Activated CD4-positive, alpha-beta T cell treated with anti-CD3 and anti-CD28 coated beads, Interleukin-2, amount 10 ng/mL, durations not matched to agents 24 days and 14 days (primary cell): ENCODE measurements at regions not wholly inside any gene's neighbourhood (a gene's known extent, or its start where the extent isn't known, plus 50 kb on each side); places are given as distances from the start of the nearest gene placed in this dataset.
"Not testable (repeated sequence)": the region's sequence is repeated elsewhere in the genome, so short reads cannot be mapped to it uniquely, and the experiment has no call there.

Source experiments
- DNase-seq: peaks from one replicate; pipeline ENCODE4 v3.0.0; 2022
- H3K27ac Mint-ChIP-seq: one replicate; pipeline ENCODE4 v1.8.0; 2022; ENCODE audit warnings: mild to moderate bottlenecking, mixed read lengths
- H3K27me3 Mint-ChIP-seq: one replicate; pipeline ENCODE4 v1.8.0; 2022; ENCODE audit warnings: mixed read lengths
- H3K36me3 Mint-ChIP-seq: one replicate; pipeline ENCODE4 v1.8.0; 2022; ENCODE audit warnings: low read depth, mild to moderate bottlenecking, mixed read lengths
- H3K4me1 Mint-ChIP-seq: one replicate; pipeline ENCODE4 v1.8.0; 2021; ENCODE audit warnings: mixed read lengths
- H3K4me3 Mint-ChIP-seq: one replicate; pipeline ENCODE4 v1.8.0; 2022; ENCODE audit warnings: mild to moderate bottlenecking, moderate library complexity, mixed read lengths
- H3K9me3 Mint-ChIP-seq: one replicate; pipeline ENCODE4 v1.8.0; 2021; ENCODE audit warnings: mixed read lengths
- intact Hi-C: fragments of 100-400 bp; cut with micrococcal nuclease; formaldehyde crosslinking; loops from one replicate; pipeline ENCODE4 v1.15.1; 2023

DNA sequence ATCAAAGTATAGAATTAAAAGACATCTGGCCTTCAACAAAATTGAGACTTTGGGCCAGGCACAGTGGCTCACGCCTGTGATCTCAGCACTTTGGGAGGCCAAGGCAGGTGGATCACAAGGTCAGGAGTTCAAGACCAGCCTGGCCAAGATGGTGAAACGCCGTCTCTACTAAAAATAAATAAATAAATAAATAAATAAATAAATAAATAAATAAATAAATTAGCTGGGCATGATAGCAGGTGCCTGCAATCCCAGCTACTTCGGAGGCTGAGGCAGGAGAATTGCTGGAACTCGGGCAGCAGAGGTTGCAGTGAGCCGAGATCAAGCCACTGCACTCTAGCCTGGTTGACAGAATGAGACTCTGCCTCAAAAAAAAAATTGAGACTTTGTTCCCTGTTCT is 225.7 kb downstream of the CENPC start:
- intact Hi-C loops, result not testable (repeated sequence)

DNA sequence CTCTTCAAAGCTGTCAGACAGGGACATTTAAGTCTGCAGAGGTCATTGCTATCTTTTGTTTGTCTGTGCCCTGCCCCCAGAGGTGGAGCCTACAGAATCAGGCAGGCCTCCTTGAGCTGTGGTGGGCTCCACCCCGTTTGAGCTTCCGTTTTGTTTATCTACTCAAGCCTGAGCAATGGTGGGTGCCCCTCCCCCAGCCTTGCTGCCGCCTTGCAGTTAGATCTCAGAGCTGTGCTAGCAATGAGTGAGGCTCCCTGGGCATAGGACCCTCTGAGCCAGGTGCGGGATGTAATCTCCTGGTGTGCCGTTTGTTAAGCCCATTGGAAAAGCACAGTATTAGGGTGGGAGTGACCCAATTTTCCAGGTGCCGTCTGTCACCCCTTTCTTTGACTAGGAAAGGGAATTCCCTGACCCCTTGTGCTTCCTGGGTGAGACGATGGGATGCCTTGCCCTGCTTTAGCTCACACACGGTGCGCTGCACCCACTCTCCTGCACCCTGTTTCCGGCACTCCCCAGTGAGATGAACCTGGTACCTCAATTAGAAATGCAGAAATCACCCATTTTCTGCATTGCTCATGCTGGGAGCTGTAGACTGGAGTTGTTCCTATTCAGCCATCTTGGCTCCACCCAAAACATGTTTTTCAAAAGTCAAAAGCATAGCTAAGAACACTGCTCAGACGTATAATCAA is 244.7 kb downstream of the CENPC start:
- H3K27ac Mint-ChIP-seq, intact Hi-C loops, H3K4me3 Mint-ChIP-seq, H3K36me3 Mint-ChIP-seq, H3K4me1 Mint-ChIP-seq, H3K9me3 Mint-ChIP-seq, DNase-seq, H3K27me3 Mint-ChIP-seq: not testable (repeated sequence)

More for the DNA sequence above, 225.7 kb downstream of the CENPC start:
- DNase-seq, H3K27ac Mint-ChIP-seq, H3K27me3 Mint-ChIP-seq, H3K4me3 Mint-ChIP-seq, H3K36me3 Mint-ChIP-seq, H3K9me3 Mint-ChIP-seq, H3K4me1 Mint-ChIP-seq: not testable (repeated sequence)

DNA sequence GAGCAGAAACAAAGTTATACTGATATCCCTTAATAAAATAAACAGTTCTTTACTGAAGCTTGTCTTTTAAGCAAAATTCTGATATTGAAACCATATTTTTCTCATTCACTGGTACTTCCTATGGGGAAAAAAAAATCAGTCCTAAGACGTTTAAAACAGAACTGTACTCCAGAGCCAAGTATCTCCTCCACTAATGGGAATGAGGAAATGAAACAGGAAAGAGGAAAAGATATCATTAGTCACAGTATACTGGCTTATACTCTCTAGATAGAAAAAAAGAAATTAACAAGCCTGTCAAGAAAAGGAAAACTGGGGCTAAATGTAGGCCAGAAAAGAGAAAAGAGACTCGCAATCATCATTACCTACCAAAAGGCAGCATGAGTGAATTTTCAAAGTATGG is 252.7 kb downstream of the CENPC start:
- no peak for DNase-seq
- Mint-ChIP-seq H3K27me3 (no peaks in the 10 kb centered on the region), H3K36me3 (no peaks in the 10 kb centered on the region), H3K4me1 (no peaks in the 10 kb centered on the region), H3K9me3 (no peaks in the 10 kb centered on the region), H3K27ac (no peak overlapping the region), H3K4me3 (no peak overlapping the region)
- intact Hi-C loops, result no loop called here

GRCh38 chr4:67292045-67292444 is 253.3 kb downstream of the CENPC start:
- Mint-ChIP-seq H3K27ac (no peak overlapping the region), H3K27me3 (no peaks in the 10 kb centered on the region), H3K9me3 (no peaks in the 10 kb centered on the region), H3K4me1 (no peaks in the 10 kb centered on the region), H3K36me3 (no peaks in the 10 kb centered on the region), H3K4me3 (no peak overlapping the region)
- DNase-seq, result no peak
- intact Hi-C loops, result no loop called here

DNA sequence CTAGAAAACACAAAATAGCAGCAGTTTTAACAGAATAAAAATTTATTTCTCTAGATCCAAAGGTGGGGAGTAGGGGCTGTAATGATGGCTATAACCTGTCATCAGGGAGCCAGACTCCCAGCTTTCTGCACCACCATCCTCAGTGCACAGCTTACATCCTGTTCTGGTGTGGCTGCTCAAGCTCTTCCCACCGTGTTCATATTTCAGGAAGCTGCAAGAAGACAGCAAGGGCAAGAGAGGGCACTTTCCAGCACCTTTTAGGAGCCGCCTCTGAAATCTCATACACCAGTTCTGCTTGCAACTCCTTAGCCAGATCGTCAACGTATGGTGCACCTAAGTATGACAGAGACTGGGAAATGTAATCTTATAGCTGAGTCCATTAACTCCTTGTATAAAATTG is 253.7 kb downstream of the CENPC start:
- Mint-ChIP-seq H3K27me3 (no peaks in the 10 kb centered on the region), H3K4me1 (no peaks in the 10 kb centered on the region), H3K36me3 (no peaks in the 10 kb centered on the region), H3K27ac (no peak overlapping the region), H3K9me3 (no peaks in the 10 kb centered on the region), H3K4me3 (no peak overlapping the region)
- DNase-seq, result no peak
- intact Hi-C loops, result no loop called here

DNA sequence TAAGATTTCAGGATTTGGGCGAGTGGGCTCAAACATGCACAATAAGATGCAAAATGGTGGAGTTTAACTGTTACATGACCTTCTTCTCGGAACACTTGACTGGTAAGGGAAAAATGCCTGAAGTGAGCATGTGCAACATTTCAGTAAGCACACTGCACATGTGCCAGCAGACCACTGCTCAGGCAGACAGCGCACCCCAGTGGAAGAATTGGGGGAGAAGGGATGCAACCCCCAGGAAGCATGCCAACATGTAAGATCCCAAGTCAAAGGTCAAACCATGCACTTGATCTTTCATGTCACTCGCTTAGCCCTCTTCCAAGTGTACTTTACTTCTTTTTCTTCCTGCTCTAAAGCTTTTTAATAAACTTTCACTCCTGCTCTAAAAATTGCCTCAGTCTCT is 256.3 kb downstream of the CENPC start:
- no peak overlapping the region for H3K27ac Mint-ChIP-seq
- H3K27me3 Mint-ChIP-seq, result no peaks in the 10 kb centered on the region
- H3K4me3 Mint-ChIP-seq, result no peak overlapping the region
- intact Hi-C loops, result no loop called here
- no peaks in the 10 kb centered on the region for H3K36me3 Mint-ChIP-seq
- DNase-seq, result peak; percentile 59
- no peaks in the 10 kb centered on the region for H3K9me3 Mint-ChIP-seq
- H3K4me1 Mint-ChIP-seq, result no peaks in the 10 kb centered on the region

- H3K9me3 Mint-ChIP-seq, result no peaks in the 10 kb centered on the region
- no peaks in the 10 kb centered on the region for H3K27me3 Mint-ChIP-seq
- no peaks in the 10 kb centered on the region for H3K4me1 Mint-ChIP-seq
- intact Hi-C loops, result no loop called here
- H3K4me3 Mint-ChIP-seq, result no peak overlapping the region
- no peak overlapping the region for H3K27ac Mint-ChIP-seq
- H3K36me3 Mint-ChIP-seq, result no peaks in the 10 kb centered on the region
- no peak for DNase-seq
Measured at GRCh38 chr4:67286724-67287123, 258.6 kb downstream of the CENPC start.

- no peak overlapping the region for H3K4me3 Mint-ChIP-seq
- intact Hi-C loops, result no loop called here
- H3K4me1 Mint-ChIP-seq, result no peaks in the 10 kb centered on the region
- H3K27ac Mint-ChIP-seq, result no peak overlapping the region
- no peaks in the 10 kb centered on the region for H3K27me3 Mint-ChIP-seq
- H3K9me3 Mint-ChIP-seq, result no peaks in the 10 kb centered on the region
- no peak for DNase-seq
- no peaks in the 10 kb centered on the region for H3K36me3 Mint-ChIP-seq
Measured at GRCh38 chr4:67282749-67283148, 262.6 kb downstream of the CENPC start.

- no peaks in the 10 kb centered on the region for H3K27me3 Mint-ChIP-seq
- H3K36me3 Mint-ChIP-seq, result no peaks in the 10 kb centered on the region
- intact Hi-C loops, result no loop called here
- DNase-seq, result no peak
- peaks cover 5% of the 10 kb centered on the region for H3K9me3 Mint-ChIP-seq
- no peak overlapping the region for H3K27ac Mint-ChIP-seq
- no peaks in the 10 kb centered on the region for H3K4me1 Mint-ChIP-seq
- no peak overlapping the region for H3K4me3 Mint-ChIP-seq
Measured at GRCh38 chr4:67275179-67275750, 270.0 kb downstream of the CENPC start.

GRCh38 chr4:67274671-67275070 is 270.6 kb downstream of the CENPC start:
- DNase-seq, H3K27me3 Mint-ChIP-seq, H3K4me3 Mint-ChIP-seq, intact Hi-C loops, H3K27ac Mint-ChIP-seq, H3K9me3 Mint-ChIP-seq, H3K4me1 Mint-ChIP-seq, H3K36me3 Mint-ChIP-seq: not testable (repeated sequence)

DNA sequence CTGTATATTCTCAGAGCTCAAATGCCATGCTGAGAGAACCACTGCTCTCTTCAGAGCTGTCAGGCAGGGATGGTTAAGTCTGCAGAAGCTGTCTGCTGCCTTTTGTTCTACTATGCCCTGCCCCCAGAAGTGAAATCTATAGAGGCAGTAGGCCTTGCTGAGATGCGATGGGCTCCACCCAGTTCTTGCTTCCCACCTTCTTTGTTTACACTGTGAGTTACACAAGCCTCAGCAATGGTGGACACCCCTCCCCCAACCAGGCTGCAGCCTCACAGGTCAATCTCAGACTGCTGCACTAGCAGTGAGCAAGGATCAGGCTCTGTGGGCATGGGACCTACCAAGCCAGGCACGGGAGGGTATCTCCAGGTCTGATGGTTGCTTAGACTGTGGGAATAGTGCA is 271.6 kb downstream of the CENPC start:
- H3K4me1 Mint-ChIP-seq, result no peaks in the 10 kb centered on the region
- intact Hi-C loops, result no loop called here

GRCh38 chr4:67261971-67262370 is 283.3 kb downstream of the CENPC start:
- Mint-ChIP-seq H3K4me3 (no peak overlapping the region), H3K9me3 (no peaks in the 10 kb centered on the region), H3K36me3 (no peaks in the 10 kb centered on the region), H3K27ac (no peak overlapping the region), H3K27me3 (no peaks in the 10 kb centered on the region), H3K4me1 (no peaks in the 10 kb centered on the region)
- no peak for DNase-seq
- intact Hi-C loops, result no loop called here

More for the DNA sequence above, 271.6 kb downstream of the CENPC start:
- no peaks in the 10 kb centered on the region for H3K27me3 Mint-ChIP-seq
- no peak overlapping the region for H3K27ac Mint-ChIP-seq
- DNase-seq, result no peak
- H3K4me3 Mint-ChIP-seq, result no peak overlapping the region
- H3K36me3 Mint-ChIP-seq, result no peaks in the 10 kb centered on the region
- H3K9me3 Mint-ChIP-seq, result peaks cover 10% of the 10 kb centered on the region

DNA sequence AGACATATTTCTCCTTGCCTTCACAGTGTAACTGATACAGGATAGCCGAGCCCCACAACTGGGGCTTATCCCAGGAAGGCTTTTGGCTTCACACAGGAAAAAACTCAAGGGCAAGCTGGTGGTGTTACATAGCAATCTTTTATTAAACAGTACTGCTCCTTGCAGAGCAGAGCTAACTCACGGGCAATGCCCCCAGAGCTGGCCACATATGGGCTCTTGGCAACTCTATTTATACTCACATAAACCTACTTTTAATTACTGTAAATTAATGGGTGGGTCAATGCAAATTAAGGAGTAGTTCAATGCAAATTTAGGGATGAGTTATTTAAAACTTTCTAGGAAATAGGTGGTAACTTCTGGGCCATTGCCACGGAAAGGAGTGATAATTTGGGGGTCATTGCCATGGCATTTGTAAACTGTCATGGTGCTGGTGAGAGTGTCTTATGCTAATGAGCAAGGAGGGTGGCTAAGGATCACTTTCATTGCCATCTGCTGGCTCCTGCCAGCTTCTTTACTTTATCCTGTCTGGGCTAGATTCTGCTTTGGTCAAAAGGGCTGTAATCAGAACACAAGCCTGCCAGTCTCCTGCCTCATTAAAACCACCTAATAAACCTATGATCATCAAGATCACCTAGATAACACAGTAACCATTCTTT is 288.8 kb downstream of the CENPC start:
- Mint-ChIP-seq H3K27me3 (peaks cover 2% of the 10 kb centered on the region), H3K4me3 (no peak overlapping the region), H3K36me3 (no peaks in the 10 kb centered on the region), H3K27ac (no peak overlapping the region), H3K4me1 (no peaks in the 10 kb centered on the region), H3K9me3 (no peaks in the 10 kb centered on the region)
- no peak for DNase-seq
- intact Hi-C loops, result no loop called here

DNA sequence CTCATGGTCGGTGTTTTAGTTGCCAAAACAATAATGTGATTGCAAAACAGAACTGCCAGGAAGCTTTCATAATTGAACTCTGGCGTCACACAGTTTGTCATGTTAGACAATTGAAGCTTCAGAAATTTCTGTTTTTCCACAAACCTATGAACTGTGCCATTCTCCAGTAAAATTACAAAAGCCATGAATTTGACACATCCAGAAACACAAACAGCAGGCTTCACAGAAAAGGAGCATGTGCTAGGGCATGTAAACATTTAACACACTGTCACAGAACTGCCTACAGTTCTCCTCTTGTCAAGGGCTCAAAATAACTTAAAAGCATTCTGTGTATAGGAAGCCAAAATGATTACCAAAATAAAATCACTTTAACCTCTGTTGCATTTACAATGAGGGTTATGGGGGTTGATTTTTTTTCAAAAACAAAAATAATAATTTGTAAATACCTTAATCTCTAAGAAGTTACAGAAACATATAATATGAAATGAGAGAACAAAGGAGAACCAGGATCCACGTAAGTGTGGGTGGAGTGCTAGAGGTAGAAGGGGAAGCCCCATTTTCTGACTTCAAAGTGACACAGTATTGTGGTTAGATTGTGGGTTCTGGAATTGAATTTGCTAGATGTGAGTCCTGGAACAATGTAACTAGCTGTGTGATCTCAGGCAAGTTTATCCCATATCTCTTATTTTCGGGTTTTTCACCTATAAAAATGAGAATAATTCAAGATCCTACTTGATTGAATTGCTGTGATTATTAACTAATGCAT is 295.0 kb downstream of the CENPC start:
- Mint-ChIP-seq H3K36me3 (no peaks in the 10 kb centered on the region), H3K4me1 (no peaks in the 10 kb centered on the region), H3K4me3 (no peak overlapping the region), H3K27me3 (peaks cover 8% of the 10 kb centered on the region), H3K9me3 (no peaks in the 10 kb centered on the region), H3K27ac (no peak overlapping the region)
- intact Hi-C loops, result no loop called here
- DNase-seq, result no peak
